Left ventricle myocardium superior (tissue), 1 donor: ENCODE measurements at regions not wholly inside any gene's neighbourhood (a gene's known extent, or its start where the extent isn't known, plus 50 kb on each side); places are given as distances from the start of the nearest gene placed in this dataset.

Experiments used
- ATAC-seq: fragments of 200-7000 bp; cut with Tn5 transposase; one replicate; pipeline ENCODE4 v1.9.1; 2020; ENCODE audit warnings: mild to moderate bottlenecking, moderate library complexity
- DNase-seq: peaks from one replicate; pipeline ENCODE4 v3.0.0-alpha.2; 2020
- intact Hi-C: fragments of 100-400 bp; cut with micrococcal nuclease; formaldehyde crosslinking; loops from one replicate; pipeline ENCODE4 v1.11.0; 2022
- donor health status: DM: no; HTN: yes; CAD: no; lungs with severe emphysema.

DNA sequence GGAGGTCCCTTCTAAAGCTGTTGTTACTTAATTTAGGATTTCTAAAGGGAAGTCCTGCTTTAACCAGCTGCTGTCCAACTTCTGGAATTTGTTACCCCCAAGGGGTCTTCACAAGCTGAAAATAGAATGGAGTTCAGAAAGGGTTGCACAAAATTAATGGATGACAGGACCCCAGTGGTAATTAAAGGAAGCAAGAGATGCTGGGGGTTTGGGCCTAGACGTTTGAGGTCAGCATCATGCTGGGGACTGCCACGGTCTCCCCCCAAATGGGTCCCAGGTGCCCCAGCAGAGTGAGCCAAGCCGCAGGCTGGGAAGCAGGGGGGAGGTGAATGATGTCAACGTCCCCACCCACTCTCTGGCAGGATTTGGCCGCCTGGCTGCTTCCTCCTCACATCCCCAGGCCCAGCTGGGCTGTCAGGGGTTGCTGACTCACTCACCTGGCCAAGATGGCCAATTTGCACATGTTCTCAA lies 97.5 kb upstream of the ARAP3 start:
- intact Hi-C loops, result no loop called here
- peak; percentile 77 for ATAC-seq
- peak; percentile 60 for DNase-seq

DNA sequence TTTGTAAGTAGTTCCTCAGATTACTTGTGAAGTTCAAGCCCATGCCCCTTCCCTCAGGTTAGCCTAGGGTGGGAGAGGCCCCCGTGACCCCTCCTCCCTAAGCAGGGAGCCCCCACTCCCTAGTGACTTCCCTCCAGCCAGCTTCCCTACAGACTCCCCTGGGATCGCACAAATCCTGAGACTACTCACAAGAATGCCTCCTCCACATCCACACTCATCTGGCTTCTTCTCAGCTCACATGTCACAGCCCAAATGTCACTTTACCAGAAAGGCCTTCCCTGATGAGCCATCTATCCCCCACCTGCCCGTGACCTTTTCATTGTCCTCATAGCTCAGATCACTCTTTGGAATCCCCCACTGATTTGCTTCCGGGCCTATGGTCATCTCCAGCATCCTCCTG lies 96.7 kb upstream of the ARAP3 start:
- no peak for DNase-seq
- no peak for ATAC-seq

DNA sequence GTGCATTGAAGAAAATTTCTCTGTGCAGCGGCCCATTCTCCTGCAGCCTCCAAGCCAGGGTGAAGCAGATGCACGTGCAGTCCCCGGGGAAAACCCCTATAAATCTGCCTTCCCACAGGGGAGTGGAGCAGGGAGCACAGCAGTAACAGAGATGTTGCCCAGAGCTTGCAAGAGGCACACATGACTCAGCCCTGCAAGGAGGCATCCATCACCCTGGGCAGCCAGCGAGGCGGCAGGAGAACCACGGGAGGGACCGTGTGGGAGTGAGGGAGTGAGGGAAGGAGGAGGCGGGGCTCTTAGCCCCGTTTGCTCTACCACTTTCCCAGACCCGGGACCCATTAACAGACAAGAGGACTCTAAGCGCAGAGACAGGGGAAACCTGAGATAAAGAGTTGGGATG lies 96.2 kb upstream of the ARAP3 start:
- intact Hi-C loops, result no loop called here
- DNase-seq, result no peak
- no peak for ATAC-seq

More for the DNA sequence above, 96.7 kb upstream of the ARAP3 start:
- intact Hi-C loops, result no loop called here

DNA sequence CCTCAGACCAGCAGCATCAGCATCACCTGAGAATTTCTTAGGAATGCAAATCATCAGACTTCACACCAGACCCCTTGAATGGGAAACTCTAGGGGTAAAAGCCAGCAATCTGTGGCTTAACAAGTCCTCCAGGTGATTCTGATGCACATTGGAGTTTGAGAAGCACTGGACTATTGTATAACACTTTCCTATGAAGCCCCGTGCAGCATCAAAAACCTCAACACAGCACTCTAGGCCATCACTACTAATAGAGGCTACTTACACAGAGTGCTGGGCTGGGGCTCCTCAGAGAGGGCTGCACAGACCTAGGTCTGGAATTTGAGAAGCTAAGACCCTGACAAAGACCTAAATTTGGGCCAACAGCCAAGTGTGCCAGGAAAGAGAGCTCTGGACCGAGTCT lies 95.7 kb upstream of the ARAP3 start:
- ATAC-seq, result no peak
- intact Hi-C loops, result no loop called here

DNA sequence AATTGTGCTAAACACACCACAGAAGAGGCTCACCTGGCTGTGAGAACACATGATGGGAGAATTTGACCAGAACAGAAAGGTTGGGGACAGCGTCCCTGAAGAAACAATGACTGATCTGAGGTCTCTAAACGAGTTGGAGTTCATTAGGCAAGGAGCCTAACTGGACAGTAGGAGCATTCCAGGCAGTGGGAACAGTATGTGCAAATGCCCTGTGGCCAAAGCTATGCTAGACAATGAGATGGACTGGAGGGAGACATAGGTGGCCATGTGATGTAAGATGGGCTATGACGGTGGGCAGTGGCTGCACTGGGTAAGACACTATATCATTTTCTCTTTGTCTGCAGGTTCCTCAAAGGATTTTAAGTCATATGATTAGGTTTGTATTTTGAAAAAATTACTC lies 95.1 kb upstream of the ARAP3 start:
- DNase-seq (no peak), ATAC-seq (no peak)
- intact Hi-C loops, result no loop called here

More for the DNA sequence above, 95.7 kb upstream of the ARAP3 start:
- no peak for DNase-seq

DNA sequence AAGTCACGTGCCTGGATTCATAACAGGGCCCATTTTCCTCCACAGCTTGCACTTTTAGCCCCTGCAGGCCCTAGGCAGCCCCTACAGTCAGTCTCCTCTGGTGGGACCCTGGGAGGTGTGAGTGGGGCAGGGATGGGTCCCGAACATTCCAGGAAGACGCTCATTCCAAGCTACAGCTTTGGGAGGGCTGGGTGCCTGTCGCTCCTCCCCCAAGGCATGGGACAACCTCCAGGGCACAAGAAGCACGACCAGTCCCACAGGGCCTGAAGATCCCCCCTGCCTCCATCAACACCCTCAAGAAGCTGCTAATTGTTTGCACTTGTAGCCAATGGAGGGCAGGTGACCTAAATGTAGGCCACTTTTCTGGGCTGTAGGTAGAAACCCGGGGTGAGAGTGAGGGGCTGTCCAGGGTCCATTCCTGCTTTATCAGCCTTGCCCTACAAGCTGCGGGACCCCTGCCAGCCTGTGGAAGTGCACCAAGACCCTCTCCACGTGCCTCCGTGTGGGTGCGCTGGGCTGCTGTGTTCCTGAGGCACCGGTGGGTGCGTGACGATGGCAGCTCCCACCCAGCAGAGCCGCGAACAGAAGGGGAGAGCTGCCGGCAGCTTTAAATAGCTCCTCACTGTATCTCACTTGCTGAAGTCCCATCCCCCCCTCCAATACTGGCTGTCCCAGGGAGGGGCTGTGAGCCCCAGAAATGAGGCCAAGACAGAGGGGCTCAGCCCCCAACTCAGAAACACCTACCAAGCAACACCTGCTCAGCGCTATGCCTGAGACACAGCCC lies 91.9 kb upstream of the ARAP3 start:
- ATAC-seq (no peak), DNase-seq (no peak)
- intact Hi-C loops, result no loop called here

DNA sequence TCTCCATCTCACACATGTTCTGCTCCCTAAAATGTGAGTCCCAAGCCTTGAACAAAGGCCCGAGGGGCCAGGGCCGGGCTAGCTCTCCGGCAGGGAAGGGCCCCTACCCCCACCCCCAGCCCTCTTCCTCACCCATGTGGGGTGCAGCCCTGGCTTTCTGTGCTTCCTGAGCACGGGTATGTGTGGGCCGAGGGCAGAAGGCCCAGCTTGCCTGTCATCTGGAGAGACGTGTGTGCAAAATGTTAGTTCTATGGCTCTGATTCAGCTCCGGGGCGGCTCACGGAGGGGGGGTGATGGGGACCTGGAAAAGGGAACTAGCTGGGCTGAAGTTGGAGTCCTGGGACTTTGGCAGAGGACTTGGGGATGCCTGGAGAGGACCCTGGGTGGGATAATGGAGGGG lies 90.3 kb upstream of the ARAP3 start:
- DNase-seq, result no peak
- ATAC-seq, result peak; percentile 52
- intact Hi-C loops, result no loop called here

DNA sequence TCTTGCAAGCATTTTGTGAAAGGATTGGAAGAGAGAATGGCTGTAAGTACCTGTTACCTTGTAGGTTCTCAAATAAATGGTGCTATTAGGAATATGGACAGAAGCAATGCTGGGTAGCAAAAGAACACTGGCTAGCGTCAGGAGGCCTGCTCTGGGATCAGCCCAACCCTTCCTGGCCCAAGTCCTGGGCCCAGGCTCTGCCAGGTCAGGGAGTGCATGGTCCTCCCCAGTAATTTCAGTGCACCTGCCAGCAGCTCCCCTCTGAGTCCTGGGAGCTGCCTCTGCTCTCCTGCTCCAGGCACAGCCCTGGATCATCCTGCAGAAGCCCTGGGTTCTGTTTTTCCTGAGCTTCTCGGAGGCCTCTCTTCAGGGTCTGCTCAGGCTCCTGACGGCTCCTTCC lies 89.5 kb upstream of the ARAP3 start:
- DNase-seq (peak; percentile 62), ATAC-seq (peak; percentile 86)
- intact Hi-C loops, result no loop called here

DNA sequence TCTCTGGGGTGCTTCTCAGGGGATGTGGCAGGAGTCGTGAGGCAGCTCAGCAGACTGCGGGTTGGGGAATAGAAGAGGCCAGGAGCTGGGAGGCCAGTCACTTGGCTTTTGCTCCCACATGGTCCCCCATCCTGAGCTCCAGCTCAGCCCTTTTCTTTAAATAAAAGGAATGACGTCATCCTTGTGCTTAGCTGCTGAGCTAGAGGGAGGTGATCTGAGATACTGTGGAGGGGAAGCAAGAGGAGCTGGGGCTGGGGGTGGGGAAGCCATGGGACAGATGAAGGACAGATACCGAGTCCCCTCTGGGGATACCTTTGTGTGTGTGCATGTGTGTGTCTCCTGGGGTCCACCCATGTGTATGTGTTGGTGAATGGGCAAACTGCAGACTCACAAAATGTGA lies 89.0 kb upstream of the ARAP3 start:
- intact Hi-C loops, result no loop called here
- no peak for ATAC-seq
- no peak for DNase-seq

DNA sequence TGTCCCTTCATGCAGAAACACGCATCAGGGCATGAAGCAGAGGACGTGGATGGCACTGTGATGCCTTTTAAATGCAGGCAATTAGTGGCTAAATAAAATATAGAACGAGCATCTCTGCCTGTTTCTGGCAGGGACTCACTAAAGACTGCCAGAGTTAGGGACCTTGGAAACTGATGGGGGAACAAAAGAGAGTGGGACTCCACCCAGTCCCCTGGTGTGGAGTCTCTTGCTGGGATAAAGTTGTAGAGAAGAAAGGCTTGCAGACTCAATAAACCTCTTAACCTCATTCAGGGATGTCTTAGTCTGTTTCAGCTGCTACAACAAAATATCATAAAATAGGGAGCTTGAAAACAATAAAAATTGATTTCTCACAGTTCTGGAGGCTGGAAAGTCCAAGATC lies 87.6 kb upstream of the ARAP3 start:
- intact Hi-C loops, result loop anchor here (10.0 kb wide), 1 partner anchor 65 kb away; no protein-coding TSS in a partner anchor
- no peak for DNase-seq
- no peak for ATAC-seq

DNA sequence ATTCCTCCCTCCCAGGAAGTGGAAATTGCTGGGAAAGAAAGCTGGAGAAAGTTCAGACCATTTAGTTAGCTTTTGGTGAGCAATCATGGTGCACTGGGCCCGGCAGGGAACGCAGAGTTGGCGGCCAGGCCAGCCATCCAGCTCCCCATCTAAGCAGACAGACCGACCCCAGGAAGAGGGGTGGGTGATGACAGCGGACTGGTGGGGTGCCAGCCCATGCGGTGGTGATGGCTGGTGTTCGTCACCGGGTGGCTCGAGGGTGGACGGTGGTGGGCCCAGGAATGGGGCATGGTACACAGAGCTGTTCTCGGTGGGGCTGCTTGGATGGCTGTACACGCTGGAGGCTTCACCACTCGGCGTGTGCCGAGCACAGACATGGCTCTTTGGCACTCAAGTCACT lies 85.6 kb upstream of the ARAP3 start:
- intact Hi-C loops, result loop anchor here (10.0 kb wide), 1 partner anchor 63 kb away; no protein-coding TSS in a partner anchor
- no peak for ATAC-seq
- no peak for DNase-seq

DNA sequence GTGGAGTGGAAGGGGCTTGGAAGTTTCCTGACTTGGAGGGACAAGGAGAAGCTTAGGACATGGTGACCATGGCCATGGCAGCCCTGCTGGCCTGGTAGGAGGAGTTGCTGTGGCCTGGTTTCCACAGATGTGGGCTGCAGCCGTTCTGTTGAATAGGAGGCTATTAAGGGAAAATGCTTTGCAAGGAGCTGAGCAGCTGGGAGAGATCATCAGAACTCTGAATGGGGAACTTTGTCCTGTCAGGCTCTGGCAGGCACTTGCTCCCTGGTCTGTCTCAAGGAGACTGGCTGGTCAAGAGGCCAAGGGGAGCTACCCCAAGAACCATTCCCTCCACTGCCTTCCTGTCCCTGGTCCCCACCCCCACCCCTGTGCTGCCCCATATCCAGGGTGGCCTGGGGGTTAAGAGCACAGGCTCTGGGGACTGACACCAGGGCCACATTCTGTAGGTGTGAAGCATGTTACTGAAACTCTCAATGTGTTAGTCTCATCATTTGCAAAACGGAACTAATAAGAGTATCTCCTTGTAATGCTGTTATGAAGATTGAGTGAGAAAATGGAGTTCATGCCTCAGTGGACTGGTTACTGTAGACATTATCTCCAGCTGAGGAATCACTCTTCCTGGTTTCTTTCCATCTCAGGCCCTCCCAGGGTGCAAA lies 84.0 kb upstream of the ARAP3 start:
- intact Hi-C loops, result loop anchor here (10.0 kb wide), 1 partner anchor 61 kb away; no protein-coding TSS in a partner anchor
- DNase-seq (no peak), ATAC-seq (no peak)

DNA sequence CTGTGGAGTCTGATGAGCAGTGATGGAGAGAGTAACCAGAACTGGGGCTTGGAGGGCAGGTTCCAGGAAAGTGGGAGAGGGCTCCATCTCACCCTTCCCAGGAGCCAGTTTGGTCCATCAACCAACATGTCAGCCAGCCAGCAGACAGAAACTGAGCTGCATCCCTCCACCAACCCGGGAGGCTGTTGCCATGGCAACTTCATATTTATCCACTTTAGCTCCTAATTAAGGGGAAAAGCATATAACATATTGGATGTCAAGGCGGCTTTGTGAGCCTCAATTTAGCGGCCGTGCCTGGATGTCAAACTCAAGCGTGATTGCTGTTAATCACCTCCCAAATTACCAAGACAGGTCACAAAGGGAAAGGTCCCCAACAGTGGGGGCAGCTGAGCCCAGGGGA lies 81.5 kb upstream of the ARAP3 start:
- no peak for ATAC-seq
- no peak for DNase-seq
- intact Hi-C loops, result loop anchor here (10.0 kb wide), 1 partner anchor 59 kb away; no protein-coding TSS in a partner anchor

DNA sequence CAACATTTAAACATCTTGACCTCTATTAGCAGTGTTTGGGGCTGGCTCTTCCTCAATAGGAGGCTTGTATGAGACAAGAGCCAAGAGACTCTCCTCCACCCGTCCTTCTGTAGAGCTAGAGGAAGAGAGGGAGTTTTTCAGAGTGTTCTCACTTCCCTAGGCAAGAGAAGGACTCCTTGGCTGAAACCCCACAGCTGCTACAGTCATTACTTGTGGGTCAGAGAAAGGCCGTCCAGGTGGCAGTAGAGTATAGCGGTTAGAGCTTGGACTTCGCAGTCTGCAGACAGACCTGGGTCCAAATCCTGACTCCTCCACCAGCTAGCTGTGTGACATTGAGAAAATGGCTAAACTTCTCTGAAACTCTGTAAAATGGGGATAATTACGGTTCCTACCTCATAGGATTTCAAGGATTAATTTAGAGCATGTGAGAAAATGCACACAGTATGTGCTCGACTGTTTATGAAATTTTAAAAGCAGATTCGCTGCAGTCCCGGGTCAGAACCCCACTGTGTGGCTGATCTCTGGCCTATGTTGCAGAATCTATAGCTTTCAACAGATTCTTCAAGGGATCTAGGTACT lies 80.8 kb upstream of the ARAP3 start:
- peak; percentile 62 for ATAC-seq
- no peak for DNase-seq
- intact Hi-C loops, result loop anchor here (10.0 kb wide), 1 partner anchor 58 kb away; no protein-coding TSS in a partner anchor

DNA sequence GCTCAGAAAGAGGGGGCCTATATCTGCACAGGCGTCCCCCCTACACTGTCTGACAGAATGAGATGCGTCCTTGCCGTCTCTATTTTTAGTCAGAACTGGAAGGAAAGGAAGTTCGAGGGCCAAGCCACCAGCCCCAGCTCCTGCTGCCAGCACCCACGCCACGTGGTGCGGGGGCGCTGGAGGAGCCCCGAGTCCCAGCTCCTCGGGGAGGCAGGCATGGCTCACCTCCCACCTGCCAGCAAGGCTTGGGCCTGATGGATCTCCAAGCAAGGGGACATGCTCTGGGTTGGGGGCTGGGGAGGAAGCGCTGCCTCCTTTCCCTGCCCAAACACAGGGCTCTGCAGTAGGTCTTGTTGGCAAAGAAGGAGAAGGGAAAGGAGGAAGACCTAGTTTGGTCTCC lies 80.3 kb upstream of the ARAP3 start:
- ATAC-seq, result no peak

DNA sequence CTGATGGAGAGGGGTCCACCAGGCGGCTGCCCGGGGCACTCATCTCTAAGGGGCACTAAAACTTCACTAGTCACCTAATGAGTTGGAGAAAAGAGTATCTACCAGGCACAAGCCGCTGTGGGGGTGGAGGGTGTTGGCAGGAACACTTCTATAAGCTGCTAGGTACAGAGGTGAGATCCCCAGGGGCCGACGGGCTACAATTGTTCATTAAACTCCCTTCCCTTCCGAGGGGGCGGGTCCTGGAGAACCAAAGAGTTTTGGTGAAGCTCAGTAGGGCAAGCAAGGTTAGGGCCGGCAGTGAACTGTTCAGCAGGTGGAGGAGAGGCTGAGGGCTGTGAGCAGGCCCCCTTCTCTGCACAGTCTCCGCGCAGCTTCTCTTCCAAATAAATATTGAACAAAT lies 78.7 kb upstream of the ARAP3 start:
- ATAC-seq, result no peak
- intact Hi-C loops, result loop anchor here (10.0 kb wide), 1 partner anchor 56 kb away; no protein-coding TSS in a partner anchor

More for the DNA sequence above, 80.3 kb upstream of the ARAP3 start:
- intact Hi-C loops, result loop anchor here (10.0 kb wide), 1 partner anchor 58 kb away; no protein-coding TSS in a partner anchor
- no peak for DNase-seq

DNA sequence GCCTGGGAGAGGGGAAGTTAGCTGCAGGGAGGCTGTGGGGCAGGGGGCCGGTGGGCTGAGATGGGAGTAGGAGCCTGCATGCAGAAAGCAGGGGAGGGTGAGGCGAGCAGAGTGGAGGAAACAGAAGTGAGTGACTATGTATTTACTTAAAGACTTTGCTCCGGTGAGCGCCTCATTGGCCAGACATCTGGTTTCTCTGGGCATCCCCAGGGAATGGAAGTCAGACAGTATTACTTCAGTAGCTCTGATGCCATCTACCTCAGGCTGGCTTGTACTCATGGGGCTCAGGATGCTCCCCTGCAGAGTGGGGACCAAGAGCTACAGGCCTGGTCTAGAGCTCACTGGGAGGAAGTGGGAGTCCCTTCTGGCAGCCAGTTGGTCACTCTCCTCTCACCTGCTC lies 78.2 kb upstream of the ARAP3 start:
- ATAC-seq, result no peak
- intact Hi-C loops, result loop anchor here (10.0 kb wide), 1 partner anchor 55 kb away; no protein-coding TSS in a partner anchor
- no peak for DNase-seq

More for the DNA sequence above, 78.7 kb upstream of the ARAP3 start:
- DNase-seq, result no peak

DNA sequence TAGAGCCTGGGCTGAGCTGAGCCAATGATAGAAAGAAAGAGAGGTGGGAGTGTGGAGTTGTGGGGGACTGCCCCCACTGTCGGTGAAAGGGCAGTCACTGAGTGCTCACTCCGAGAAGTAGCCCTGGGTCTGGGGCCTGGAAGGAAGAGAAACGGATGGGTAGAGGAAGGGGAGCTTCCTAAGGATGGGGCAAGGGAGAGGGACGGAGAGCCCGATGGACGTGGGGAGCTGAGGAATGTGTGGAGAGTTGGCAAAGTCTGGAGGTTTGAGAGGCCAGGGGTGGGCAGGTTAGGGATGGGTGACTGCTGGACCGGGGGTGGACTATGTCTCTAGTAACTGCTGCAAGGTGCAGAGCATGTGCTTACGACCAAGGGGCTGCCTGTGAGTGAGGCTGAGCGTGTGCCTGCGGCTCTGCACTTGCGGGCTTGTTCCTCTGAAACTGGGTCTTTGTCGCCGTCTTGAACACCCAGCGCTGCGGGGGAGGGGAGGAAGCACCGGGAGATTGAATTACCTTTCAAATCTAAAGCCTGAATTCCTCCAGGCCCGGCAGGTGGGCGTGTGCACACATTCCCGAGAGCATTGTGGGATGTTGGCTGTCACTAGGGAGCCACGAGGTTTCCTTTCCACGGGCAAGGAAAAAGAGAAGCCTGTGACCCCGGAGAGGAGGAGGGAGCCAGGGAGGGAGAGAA lies 76.4 kb upstream of the ARAP3 start:
- intact Hi-C loops, result no loop called here
- DNase-seq (no peak), ATAC-seq (no peak)

DNA sequence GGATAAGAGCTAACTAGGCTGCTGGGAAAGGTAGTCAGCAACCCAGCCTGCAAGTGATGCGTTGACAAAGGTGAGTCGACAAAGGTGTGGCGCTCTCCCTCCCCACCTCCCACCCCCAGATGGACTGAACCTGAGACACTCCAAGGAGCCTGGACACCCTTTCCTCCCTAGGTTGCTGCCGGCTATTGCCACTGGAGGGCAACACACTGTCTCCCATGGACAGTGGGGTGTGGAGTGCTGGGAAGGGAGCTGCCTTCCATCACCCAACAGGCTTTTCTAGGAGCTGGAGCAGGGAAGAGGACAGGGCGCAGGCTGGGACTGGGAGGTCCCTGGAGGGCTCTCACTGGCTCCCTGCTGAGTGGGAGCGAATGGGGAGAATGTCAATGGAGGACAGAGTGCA lies 75.4 kb upstream of the ARAP3 start:
- ATAC-seq (peak; percentile 14), DNase-seq (no peak)
- intact Hi-C loops, result no loop called here
